Mammary epithelial cell (primary cell): ENCODE measurements at regions not wholly inside any gene's neighbourhood (a gene's known extent, or its start where the extent isn't known, plus 50 kb on each side); places are given as distances from the start of the nearest gene placed in this dataset.

ENCODE experiments used
- CTCF ChIP-seq, 2 donors: IDR thresholded peaks in 1 of 2; conservative IDR thresholded peaks in 1 of 2; 2 replicates each; pipeline ENCODE4 v1.5.1; 2011 to 2012; ENCODE audit warnings: inconsistent platforms in 2 of 2, low read length in 2 of 2, mild to moderate bottlenecking in 2 of 2, control low read depth in 1 of 2, low read depth in 1 of 2; ENCODE audit not compliant: insufficient read depth in 1 of 2; ENCODE audit errors: extremely low read depth in 1 of 2
- EZH2 ChIP-seq: IDR thresholded peaks from 2 replicates; pipeline ENCODE4 v1.6.1; 2012; ENCODE audit warnings: low read length, inconsistent platforms, borderline replicate concordance

- no peak for TF ChIP-seq CTCF (conservative IDR thresholded peaks at IDR 0.05 in 1 of 2, IDR thresholded peaks at IDR 0.05 in 1 of 2; ENCODE audit: extremely low read depth in 1 of 2, insufficient read depth in 1 of 2, low read depth in 1 of 2, low read length in 2 of 2)
- no peak for TF ChIP-seq EZH2
Measured at GRCh38 chr13:85529218-85529594, 270.0 kb downstream of the SLITRK6 start.
